ENCODE measurements at regions not wholly inside any gene's neighbourhood (a gene's known extent, or its start where the extent isn't known, plus 50 kb on each side); places are given as distances from the start of the nearest gene placed in this dataset.

- no peak for DNase-seq (ENCODE audit: low read depth in 2 of 2)
Measured at GRCh38 chr14:65224799-65225198, 122.5 kb upstream of the MAX start.

- DNase-seq (ENCODE audit: low read depth in 2 of 2): no peak
Measured at GRCh38 chr14:65225299-65226159, 123.2 kb upstream of the MAX start.

GRCh38 chr14:65226824-65227604 is 124.7 kb upstream of the MAX start:
- no peak for DNase-seq (ENCODE audit: low read depth in 2 of 2)

GRCh38 chr14:65228436-65228835 is 126.1 kb upstream of the MAX start:
- no peak for DNase-seq (ENCODE audit: low read depth in 2 of 2)

GRCh38 chr14:65228956-65229747 is 126.8 kb upstream of the MAX start:
- DNase-seq (ENCODE audit: low read depth in 2 of 2): no peak

DNA sequence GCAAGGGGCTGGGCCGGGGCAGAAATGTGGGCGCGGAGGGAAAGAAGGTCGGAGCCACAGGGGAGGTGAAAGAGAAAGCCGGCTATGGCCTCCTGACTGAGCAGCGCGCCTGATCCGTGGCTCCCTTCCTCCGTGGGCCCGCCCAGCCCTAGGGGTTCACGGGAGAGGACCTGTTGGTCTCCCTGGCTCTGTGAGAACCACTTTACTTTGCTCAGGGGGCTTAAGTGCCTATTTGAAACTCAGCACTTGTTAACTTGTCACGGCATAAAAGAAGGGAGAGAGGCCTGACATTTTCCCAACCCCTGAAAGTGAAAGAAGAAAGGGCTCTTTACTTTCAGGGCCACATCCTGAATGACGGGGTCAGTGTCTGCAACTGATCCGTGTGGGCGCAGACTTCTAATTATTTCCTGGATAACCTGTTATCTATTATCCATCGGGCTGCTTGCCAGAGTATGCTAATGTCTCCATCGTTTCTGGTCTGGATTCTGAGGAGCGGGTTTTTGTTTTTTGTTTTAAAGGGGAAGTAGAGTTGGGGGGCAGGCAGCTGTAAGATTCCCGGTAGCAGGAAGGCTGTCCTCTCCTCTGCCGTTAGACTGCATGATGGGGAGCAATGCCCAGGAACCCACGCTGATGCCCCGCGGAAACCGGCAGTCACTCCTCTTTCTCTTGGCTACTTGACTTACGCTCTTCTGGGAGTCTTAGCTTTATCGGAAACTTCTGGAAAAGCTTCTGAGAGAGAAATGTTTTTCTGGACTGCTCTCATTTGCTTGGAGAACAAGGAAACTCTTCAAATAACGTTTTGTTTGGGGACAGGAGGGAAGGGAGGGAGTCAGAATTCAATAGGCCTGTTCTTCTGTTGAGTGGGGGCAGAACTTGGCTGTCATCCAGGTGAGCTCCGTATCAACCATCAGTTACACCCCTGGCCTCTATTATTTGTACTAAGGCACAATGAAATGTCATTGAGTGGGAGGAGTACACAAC is 127.7 kb upstream of the MAX start:
- DNase-seq (ENCODE audit: low read depth in 2 of 2): no peak

DNA sequence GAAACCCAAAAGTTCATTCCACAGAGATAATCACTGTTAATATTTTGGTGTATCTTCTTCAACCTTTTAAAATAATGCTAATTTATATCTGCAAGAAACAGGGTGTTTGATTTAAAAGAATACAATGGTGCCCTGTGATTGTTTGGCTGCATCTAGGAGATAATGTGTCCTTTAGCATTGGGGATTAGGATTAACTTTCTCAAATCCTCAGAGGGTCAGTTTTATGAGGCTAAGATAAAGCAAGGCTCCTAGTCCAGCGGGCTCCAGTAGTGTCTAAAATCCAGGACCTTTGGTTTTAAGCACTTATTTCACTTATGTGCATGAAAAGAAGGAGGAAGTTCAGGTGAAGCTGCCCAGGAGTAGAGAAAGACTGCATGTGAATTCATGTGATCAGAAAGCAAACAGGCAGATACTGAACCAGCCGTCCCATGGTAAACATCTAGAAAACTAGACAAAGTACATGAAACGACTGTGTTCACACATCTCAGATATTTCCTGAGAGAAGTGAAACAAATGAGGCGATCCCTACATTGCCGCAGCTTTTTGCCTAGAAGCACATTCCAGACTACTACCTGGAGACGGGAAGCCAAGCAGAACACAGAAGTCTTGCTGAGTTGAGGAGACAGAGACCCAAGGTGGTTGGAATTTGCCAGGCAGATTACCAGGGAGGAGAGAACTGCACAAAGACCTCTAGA is 129.1 kb upstream of the MAX start:
- no peak for DNase-seq (ENCODE audit: low read depth in 2 of 2)

DNA sequence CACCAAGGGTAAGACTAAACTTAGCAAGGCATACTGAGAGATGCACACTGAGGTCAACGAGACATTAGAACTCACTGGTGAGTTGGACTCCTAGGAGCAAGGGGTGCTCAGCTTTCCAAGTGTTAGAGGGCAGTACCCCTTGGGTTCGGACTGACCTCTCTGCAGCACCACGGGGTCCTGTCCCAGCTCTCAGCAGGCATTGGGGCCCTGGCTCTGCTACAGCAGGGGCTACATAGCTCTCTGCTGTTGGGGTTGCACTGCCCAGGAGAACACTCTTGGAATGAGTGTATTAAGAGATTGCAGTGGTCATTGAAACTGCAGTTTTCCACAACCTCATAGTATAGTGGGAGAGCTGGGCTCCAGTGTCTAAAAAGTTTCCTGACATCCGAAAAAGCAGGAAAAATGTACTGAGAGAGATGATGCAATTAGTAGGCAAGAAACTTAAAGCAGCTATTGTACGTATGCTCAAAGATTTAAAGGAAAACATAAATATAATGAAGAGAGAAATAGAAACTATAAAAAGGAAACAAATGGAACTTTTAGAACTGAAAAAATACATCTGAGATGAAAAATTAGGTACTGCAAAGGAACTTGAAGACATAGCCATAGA is 132.5 kb upstream of the MAX start:
- no peak for DNase-seq (ENCODE audit: low read depth in 2 of 2)

DNA sequence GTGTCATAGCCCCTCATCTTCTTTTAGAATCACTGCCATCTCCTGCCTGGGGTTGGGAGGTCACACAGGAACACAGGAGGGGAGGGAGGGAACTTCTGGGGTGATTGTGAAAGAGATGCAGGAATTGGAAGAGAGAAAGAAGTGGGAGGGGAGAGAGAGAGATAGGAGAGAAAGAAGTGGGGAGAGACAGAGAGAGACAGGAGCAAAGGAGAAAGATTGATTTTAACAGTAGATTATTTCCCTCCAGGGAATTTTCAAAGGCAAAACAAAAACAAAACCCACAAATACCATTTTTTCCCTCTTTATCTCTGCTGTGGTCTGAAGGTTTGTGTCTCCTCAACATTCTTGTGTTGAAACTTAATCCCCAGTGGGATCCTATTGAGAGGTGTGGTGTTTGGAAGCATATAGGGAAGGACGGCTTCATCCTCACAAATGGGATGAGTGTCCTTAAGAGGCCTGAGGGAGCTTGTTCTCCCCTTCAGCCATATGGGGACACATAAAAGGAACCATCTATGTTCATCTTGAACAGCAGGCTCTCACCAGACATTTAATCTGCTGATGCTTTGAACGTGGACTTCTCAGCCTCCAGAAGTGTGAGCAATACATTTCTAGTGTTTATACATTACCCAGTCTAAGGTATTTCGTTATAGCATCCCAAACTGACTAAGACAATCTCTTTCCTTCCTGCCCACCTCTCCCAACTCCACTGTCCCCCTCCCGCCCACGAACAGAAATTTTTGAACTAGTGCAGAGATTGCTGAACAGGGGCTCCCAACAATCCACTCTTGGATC is 134.9 kb upstream of the MAX start:
- DNase-seq (ENCODE audit: low read depth in 2 of 2): no peak

- no peak for DNase-seq (ENCODE audit: low read depth in 2 of 2)
Measured at GRCh38 chr14:65237941-65238340, 135.6 kb upstream of the MAX start.

- DNase-seq (ENCODE audit: low read depth in 2 of 2): no peak
Measured at GRCh38 chr14:65238456-65238855, 136.1 kb upstream of the MAX start.

DNA sequence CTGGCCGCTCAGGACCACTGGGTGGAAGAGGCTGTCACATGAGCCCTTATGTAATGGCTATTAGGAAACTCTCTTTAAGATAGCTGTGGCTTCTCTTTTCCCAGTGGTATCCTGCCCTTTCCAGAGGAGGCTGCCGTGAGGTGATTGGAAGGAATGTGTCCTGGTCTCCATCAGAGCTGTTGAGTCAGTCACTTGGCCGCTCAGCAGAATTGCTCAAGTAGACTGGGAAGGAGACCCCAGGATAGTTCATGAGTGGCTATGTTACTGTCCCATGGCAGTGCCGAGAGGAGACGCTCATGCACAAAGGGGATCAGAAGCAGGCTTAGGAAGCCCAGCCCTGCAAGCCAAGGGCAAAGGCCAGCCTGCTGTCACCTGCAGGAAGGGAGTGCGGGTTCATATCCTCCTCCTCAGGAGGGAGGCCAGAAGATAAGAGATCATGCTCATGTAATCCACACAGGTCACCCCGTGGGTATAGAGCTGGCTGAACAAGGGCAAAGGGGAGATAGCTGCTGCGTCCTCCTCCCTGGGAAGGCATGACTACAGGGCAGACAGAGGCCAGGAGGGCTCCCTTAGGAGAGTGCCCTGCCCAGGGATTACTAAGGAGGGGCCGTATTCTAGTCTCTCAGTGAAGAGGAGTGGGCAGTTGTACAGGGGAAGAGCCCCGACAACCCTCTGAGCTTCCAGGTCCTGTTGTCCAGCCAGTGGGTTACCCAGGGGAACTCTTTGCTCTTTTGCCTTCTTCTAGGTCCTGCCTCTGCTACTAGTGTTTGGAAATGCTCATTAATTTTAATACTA is 137.0 kb upstream of the MAX start:
- no peak for DNase-seq (ENCODE audit: low read depth in 2 of 2)

GRCh38 chr14:65239938-65240296 is 137.6 kb upstream of the MAX start:
- DNase-seq (ENCODE audit: low read depth in 2 of 2): no peak

DNA sequence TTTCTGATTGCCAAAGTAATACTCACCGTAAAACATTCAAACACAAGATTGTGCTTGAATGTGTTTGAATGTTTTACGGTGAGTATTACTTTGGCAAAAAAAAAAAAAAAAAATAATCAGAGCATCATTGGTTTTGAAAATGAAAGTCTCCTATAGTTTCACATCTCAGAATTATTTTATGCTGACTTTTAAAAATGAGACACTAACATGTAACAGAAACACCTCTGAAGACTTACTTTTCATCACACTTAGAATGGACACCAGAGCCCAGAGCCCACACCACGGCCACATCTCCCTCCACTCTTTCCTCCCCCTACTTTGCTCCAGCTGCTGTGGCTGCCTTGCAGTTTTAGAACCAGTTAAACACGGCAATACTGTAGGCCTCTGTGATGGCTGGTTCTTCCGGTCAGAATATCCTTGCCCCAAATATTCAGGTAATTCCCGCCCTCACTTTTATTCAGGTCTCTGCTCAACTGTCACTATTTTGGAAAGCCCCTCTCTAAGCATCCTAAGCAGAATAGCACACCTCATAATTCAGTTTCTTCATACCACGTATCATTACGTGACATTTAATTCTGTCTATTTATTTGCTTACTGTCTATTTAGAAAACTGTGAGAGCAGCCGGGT is 138.9 kb upstream of the MAX start:
- DNase-seq (ENCODE audit: low read depth in 2 of 2): no peak

GRCh38 chr14:65242732-65243134 is 140.4 kb upstream of the MAX start:
- DNase-seq (ENCODE audit: low read depth in 2 of 2): no peak

GRCh38 chr14:65243766-65244442 is 141.6 kb upstream of the MAX start:
- DNase-seq (ENCODE audit: low read depth in 2 of 2): no peak

- DNase-seq (ENCODE audit: low read depth in 2 of 2): no peak
Measured at GRCh38 chr14:65249471-65250161, 147.3 kb upstream of the MAX start.
